Nephron (organoid): ENCODE measurements at regions not wholly inside any gene's neighbourhood (a gene's known extent, or its start where the extent isn't known, plus 50 kb on each side); places are given as distances from the start of the nearest gene placed in this dataset.
A peak's percentile ranks its signal among the peaks of the same experiment; 100 is the strongest.

Source experiments
- H3K27ac Mint-ChIP-seq, 3 experiments: 2 replicates each; pipeline ENCODE4 v1.8.0; 2020; ENCODE audit warnings: mixed read lengths in 3 of 3, mild to moderate bottlenecking in 2 of 3, moderate library complexity in 1 of 3
- H3K27me3 Mint-ChIP-seq: 2 replicates; pipeline ENCODE4 v1.8.0; 2021; ENCODE audit warnings: low read depth, mild to moderate bottlenecking, moderate library complexity, mixed read lengths
- H3K36me3 Mint-ChIP-seq: 2 replicates; pipeline ENCODE4 v1.8.0; 2020; ENCODE audit warnings: low read depth, mixed read lengths
- H3K4me1 Mint-ChIP-seq: 2 replicates; pipeline ENCODE4 v1.8.0; 2020; ENCODE audit warnings: mixed read lengths
- H3K4me3 Mint-ChIP-seq, 3 experiments: 2 replicates each; pipeline ENCODE4 v1.8.0; 2020; ENCODE audit warnings: mild to moderate bottlenecking in 3 of 3, mixed read lengths in 3 of 3, moderate library complexity in 2 of 3
- H3K9me3 Mint-ChIP-seq: 2 replicates; pipeline ENCODE4 v1.8.0; 2020; ENCODE audit warnings: mixed read lengths
- CTCF ChIP-seq, 3 experiments: fragments of 200-600 bp; sonication (generic); IDR thresholded peaks; one replicate each; pipeline ENCODE4 v1.5.0; 2021; ENCODE audit warnings: antibody characterized with exemption in 3 of 3; ENCODE audit not compliant: unreplicated experiment in 3 of 3

- H3K9me3 Mint-ChIP-seq, result peaks cover 3% of the 10 kb centered on the region
- no peak for TF ChIP-seq CTCF (IDR thresholded peaks at IDR 0.05; ENCODE audit: unreplicated experiment in 3 of 3)
- no peak overlapping the region for H3K4me3 Mint-ChIP-seq
- H3K36me3 Mint-ChIP-seq, result no peaks in the 10 kb centered on the region
- H3K4me1 Mint-ChIP-seq, result no peaks in the 10 kb centered on the region
- no peak overlapping the region for H3K27ac Mint-ChIP-seq
- no peaks in the 10 kb centered on the region for H3K27me3 Mint-ChIP-seq
Measured at GRCh38 chr13:38590230-38590629, 96.6 kb upstream of the FREM2 start.

GRCh38 chr13:38590796-38591507, 95.9 kb upstream of the FREM2 start:
- no peak for TF ChIP-seq CTCF (IDR thresholded peaks at IDR 0.05; ENCODE audit: unreplicated experiment in 3 of 3)

GRCh38 chr13:38602266-38602665, 84.6 kb upstream of the FREM2 start:
- Mint-ChIP-seq H3K27ac (peak overlapping the region in 1 of 3 experiments; percentile 32), H3K27me3 (no peaks in the 10 kb centered on the region), H3K4me3 (no peak overlapping the region), H3K9me3 (no peaks in the 10 kb centered on the region), H3K36me3 (no peaks in the 10 kb centered on the region), H3K4me1 (peaks cover 8% of the 10 kb centered on the region)
- TF ChIP-seq CTCF (IDR thresholded peaks at IDR 0.05; ENCODE audit: unreplicated experiment in 3 of 3), result no peak

More at GRCh38 chr13:38590796-38591507, 95.9 kb upstream of the FREM2 start:
- H3K36me3 Mint-ChIP-seq, result no peaks in the 10 kb centered on the region
- H3K4me1 Mint-ChIP-seq, result no peaks in the 10 kb centered on the region
- no peak overlapping the region for H3K4me3 Mint-ChIP-seq
- no peaks in the 10 kb centered on the region for H3K27me3 Mint-ChIP-seq
- no peak overlapping the region for H3K27ac Mint-ChIP-seq
- H3K9me3 Mint-ChIP-seq, result peaks cover 3% of the 10 kb centered on the region

GRCh38 chr13:38606699-38607535, 80.0 kb upstream of the FREM2 start:
- H3K27me3 Mint-ChIP-seq, result no peaks in the 10 kb centered on the region
- H3K9me3 Mint-ChIP-seq, result no peaks in the 10 kb centered on the region
- H3K4me1 Mint-ChIP-seq, result peaks cover 11% of the 10 kb centered on the region
- no peaks in the 10 kb centered on the region for H3K36me3 Mint-ChIP-seq
- no peak overlapping the region for H3K27ac Mint-ChIP-seq
- no peak overlapping the region for H3K4me3 Mint-ChIP-seq
- TF ChIP-seq CTCF (IDR thresholded peaks at IDR 0.05; ENCODE audit: unreplicated experiment in 3 of 3), result no peak

- Mint-ChIP-seq H3K27me3 (peaks cover 4% of the 10 kb centered on the region), H3K4me1 (peaks cover 24% of the 10 kb centered on the region), H3K4me3 (no peak overlapping the region), H3K36me3 (no peaks in the 10 kb centered on the region), H3K27ac (no peak overlapping the region), H3K9me3 (no peaks in the 10 kb centered on the region)
- TF ChIP-seq CTCF (IDR thresholded peaks at IDR 0.05; ENCODE audit: unreplicated experiment in 3 of 3), result no peak
Measured at GRCh38 chr13:38617936-38618335, 68.9 kb upstream of the FREM2 start.
